IMR-90 (cell line): ENCODE measurements at regions not wholly inside any gene's neighbourhood (a gene's known extent, or its start where the extent isn't known, plus 50 kb on each side); places are given as distances from the start of the nearest gene placed in this dataset.

ENCODE experiments used
- CHD1 ChIP-seq: IDR thresholded peaks from 2 replicates; pipeline ENCODE4 v1.6.1; 2012; ENCODE audit warnings: low read depth, low read length, improper control_type of control experiment
- POLR2A ChIP-seq: IDR thresholded peaks from 2 replicates; pipeline ENCODE4 v1.6.1; 2012; ENCODE audit warnings: mild to moderate bottlenecking, low read depth, low read length
- RCOR1 ChIP-seq: IDR thresholded peaks from 2 replicates; pipeline ENCODE4 v1.6.1; 2012; ENCODE audit warnings: mild to moderate bottlenecking, low read length, improper control_type of control experiment; ENCODE audit not compliant: insufficient replicate concordance
- SMC3 ChIP-seq: fragments of 150-350 bp; IDR thresholded peaks from 2 replicates; pipeline ENCODE4 v1.6.1; 2016; ENCODE audit warnings: low read depth, mild to moderate bottlenecking, antibody characterized with exemption, low read length, moderate library complexity
- TF ChIP-seq, protein P1 (sequence below): conservative IDR thresholded peaks from 2 replicates; pipeline ENCODE4 v1.5.1; 2012; ENCODE audit warnings: mild to moderate bottlenecking, low read depth, low read length, improper control_type of control experiment

GRCh38 chr6:137936798-137937197, 69.7 kb downstream of the TNFAIP3 start:
- TF ChIP-seq, protein P1, sequence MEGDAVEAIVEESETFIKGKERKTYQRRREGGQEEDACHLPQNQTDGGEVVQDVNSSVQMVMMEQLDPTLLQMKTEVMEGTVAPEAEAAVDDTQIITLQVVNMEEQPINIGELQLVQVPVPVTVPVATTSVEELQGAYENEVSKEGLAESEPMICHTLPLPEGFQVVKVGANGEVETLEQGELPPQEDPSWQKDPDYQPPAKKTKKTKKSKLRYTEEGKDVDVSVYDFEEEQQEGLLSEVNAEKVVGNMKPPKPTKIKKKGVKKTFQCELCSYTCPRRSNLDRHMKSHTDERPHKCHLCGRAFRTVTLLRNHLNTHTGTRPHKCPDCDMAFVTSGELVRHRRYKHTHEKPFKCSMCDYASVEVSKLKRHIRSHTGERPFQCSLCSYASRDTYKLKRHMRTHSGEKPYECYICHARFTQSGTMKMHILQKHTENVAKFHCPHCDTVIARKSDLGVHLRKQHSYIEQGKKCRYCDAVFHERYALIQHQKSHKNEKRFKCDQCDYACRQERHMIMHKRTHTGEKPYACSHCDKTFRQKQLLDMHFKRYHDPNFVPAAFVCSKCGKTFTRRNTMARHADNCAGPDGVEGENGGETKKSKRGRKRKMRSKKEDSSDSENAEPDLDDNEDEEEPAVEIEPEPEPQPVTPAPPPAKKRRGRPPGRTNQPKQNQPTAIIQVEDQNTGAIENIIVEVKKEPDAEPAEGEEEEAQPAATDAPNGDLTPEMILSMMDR = no peak
- no peak for TF ChIP-seq CHD1
- no peak for TF ChIP-seq POLR2A
- TF ChIP-seq SMC3 = no peak
- TF ChIP-seq RCOR1 = no peak
